ENCODE measurements at regions not wholly inside any gene's neighbourhood (a gene's known extent, or its start where the extent isn't known, plus 50 kb on each side); places are given as distances from the start of the nearest gene placed in this dataset.
"Not testable (repeated sequence)": the region's sequence is repeated elsewhere in the genome, so short reads cannot be mapped to it uniquely, and the experiment has no call there.

- TF ChIP-seq CTCF, POLR2A (IDR thresholded peaks at IDR 0.05): not testable (repeated sequence)
Observed at GRCh38 chr5:176031118-176031510, 63.0 kb upstream of the THOC3 start.
